ENCODE measurements at regions not wholly inside any gene's neighbourhood (a gene's known extent, or its start where the extent isn't known, plus 50 kb on each side); places are given as distances from the start of the nearest gene placed in this dataset.

DNA sequence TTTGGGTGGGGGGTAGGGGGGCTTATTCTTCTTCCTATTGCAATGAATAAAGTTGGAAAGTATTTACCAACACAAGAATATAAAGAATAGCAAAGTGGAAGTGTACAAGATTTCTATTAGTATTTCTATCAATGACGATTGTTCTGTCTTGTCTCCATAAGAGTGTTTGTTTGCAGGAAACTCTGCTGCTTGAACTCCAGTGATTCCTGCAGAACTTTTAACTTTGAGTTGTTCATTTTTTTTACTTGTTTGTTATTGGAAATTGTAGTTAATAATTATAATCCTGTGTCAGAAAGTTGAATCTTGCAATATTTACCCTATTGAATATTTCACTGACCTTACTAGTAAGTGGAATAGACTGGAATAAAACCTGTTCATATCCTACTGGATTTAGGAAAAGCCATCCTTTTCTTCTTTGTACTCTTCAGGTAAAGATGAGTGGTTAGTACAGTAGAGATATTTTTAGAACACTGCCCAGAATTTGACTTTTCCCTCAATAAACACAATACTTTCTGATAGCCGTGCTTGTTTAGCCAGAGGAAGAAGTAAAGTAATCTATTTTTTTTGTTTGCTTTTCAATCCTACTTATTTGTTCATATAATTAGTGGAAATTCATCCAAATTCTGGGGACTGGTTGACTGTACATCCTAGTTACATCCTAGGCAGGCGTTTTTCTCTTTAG is 340.4 kb downstream of the TENT4A start:
- Mint-ChIP-seq H3K36me3 (no peaks in the 10 kb centered on the region), H3K27me3 (ENCODE audit: low read depth in 2 of 2) (no peaks in the 10 kb centered on the region), H3K9me3 (peaks cover 4% of the 10 kb centered on the region in 2 donors), H3K4me3 (no peak overlapping the region), H3K4me1 (no peaks in the 10 kb centered on the region), H3K27ac (no peak overlapping the region)
- TF ChIP-seq, protein P1, sequence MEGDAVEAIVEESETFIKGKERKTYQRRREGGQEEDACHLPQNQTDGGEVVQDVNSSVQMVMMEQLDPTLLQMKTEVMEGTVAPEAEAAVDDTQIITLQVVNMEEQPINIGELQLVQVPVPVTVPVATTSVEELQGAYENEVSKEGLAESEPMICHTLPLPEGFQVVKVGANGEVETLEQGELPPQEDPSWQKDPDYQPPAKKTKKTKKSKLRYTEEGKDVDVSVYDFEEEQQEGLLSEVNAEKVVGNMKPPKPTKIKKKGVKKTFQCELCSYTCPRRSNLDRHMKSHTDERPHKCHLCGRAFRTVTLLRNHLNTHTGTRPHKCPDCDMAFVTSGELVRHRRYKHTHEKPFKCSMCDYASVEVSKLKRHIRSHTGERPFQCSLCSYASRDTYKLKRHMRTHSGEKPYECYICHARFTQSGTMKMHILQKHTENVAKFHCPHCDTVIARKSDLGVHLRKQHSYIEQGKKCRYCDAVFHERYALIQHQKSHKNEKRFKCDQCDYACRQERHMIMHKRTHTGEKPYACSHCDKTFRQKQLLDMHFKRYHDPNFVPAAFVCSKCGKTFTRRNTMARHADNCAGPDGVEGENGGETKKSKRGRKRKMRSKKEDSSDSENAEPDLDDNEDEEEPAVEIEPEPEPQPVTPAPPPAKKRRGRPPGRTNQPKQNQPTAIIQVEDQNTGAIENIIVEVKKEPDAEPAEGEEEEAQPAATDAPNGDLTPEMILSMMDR (IDR thresholded peaks at IDR 0.05) = no peak
- H3K27ac ChIP-seq (ENCODE audit: low read length) = no peak overlapping the region
- no peaks in the 10 kb centered on the region for H3K9me3 ChIP-seq (ENCODE audit: control insufficient read depth, insufficient read depth, low read length)
- no peaks in the 10 kb centered on the region for H3K4me1 ChIP-seq (ENCODE audit: control insufficient read depth, insufficient read depth, low read length)
- ATAC-seq (no peak), DNase-seq (no peak)
- intact Hi-C loops (cut with micrococcal nuclease) = no loop called here
- H3K4me3 ChIP-seq (ENCODE audit: low read length) = no peak overlapping the region
- no peaks in the 10 kb centered on the region for H3K36me3 ChIP-seq (ENCODE audit: control insufficient read depth, insufficient read depth, low read length)
- H3K27me3 ChIP-seq (ENCODE audit: control insufficient read depth, insufficient read depth, low read length) = no peaks in the 10 kb centered on the region
- 87% methylated on average over 1 of the region's 3 CpGs for WGBS (ENCODE audit: insufficient coverage)

DNA sequence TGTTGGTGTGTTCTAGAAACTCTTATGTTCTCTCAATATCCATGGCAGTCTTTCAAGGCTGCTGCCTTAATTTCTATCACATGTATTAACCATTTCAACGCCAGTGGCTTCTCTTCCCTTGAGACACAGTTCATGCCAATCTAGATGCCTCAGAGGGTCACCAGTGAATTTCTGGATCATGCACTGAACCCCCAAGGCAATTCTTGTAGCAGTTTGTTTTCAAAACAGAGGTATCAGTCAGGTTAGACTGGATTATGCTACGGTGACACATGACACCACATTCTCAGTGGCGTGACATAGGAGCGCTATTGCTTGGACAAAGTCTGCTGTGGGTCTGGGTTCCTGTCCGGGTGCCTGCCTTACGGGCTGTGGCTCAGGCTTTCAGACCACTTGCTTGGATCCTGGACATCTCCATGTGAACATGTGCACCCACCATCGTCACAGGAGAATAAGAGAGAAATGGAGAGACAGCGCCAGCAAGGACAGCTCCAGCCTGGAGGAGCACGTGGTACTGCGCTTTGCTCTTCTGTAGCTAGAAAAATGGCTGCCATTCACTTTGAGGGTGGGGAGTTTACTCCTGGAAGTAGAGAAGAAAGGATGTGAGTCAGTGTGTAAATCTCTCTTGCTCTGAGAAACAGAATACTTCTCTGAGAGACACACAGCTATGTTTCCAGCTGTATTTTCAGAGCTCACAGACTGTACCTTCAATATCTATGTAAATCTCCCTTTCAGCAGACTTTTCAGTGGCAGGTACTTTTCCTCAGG is 329.3 kb upstream of the ADCY2 start:
- H3K4me1 Mint-ChIP-seq = no peaks in the 10 kb centered on the region
- no peak overlapping the region for H3K27ac ChIP-seq (ENCODE audit: low read length)
- H3K4me3 Mint-ChIP-seq = no peak overlapping the region
- no peaks in the 10 kb centered on the region for H3K27me3 ChIP-seq (ENCODE audit: control insufficient read depth, insufficient read depth, low read length)
- H3K4me3 ChIP-seq (ENCODE audit: low read length) = no peak overlapping the region
- DNase-seq = no peak
- TF ChIP-seq, protein P1 (IDR thresholded peaks at IDR 0.05) = no peak
- no peaks in the 10 kb centered on the region for H3K27me3 Mint-ChIP-seq (ENCODE audit: low read depth in 2 of 2)
- no peaks in the 10 kb centered on the region for H3K4me1 ChIP-seq (ENCODE audit: control insufficient read depth, insufficient read depth, low read length)
- 77% methylated on average over 10 of the region's 10 CpGs for WGBS (ENCODE audit: insufficient coverage)
- no peaks in the 10 kb centered on the region for H3K36me3 Mint-ChIP-seq
- H3K9me3 Mint-ChIP-seq = peaks cover 0 to 6% of the 10 kb centered on the region in 2 donors
- no peaks in the 10 kb centered on the region for H3K36me3 ChIP-seq (ENCODE audit: control insufficient read depth, insufficient read depth, low read length)
- ATAC-seq = no peak
- H3K27ac Mint-ChIP-seq = no peak overlapping the region
- intact Hi-C loops (cut with micrococcal nuclease) = no loop called here
- H3K9me3 ChIP-seq (ENCODE audit: control insufficient read depth, insufficient read depth, low read length) = no peaks in the 10 kb centered on the region

DNA sequence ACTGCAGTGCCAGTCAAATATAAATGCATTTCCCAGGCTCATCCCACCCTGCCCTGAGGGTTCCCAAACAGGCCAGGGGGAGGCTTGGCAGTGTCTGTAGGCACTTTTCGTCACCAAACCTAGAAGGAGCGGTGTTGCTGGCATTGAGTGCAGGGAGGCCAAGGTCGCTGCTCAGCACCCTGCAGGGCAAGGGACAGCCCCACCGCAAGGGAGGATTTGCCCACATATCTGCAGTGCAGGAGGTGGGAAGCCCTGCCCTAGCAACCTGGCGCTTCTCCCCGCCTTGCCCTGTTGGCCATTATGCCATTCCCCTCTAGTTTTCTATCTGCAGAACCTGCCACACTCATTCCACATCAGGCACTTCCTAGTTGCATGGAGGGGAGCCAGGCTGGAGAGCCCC is 327.8 kb upstream of the ADCY2 start:
- Mint-ChIP-seq H3K4me3 (no peak overlapping the region), H3K27me3 (ENCODE audit: low read depth in 2 of 2) (no peaks in the 10 kb centered on the region), H3K9me3 (peaks cover 3% of the 10 kb centered on the region in 2 donors), H3K36me3 (no peaks in the 10 kb centered on the region), H3K27ac (no peak overlapping the region), H3K4me1 (no peaks in the 10 kb centered on the region)
- H3K4me3 ChIP-seq (ENCODE audit: low read length) = no peak overlapping the region
- intact Hi-C loops (cut with micrococcal nuclease) = no loop called here
- H3K27me3 ChIP-seq (ENCODE audit: control insufficient read depth, insufficient read depth, low read length) = no peaks in the 10 kb centered on the region
- H3K4me1 ChIP-seq (ENCODE audit: control insufficient read depth, insufficient read depth, low read length) = no peaks in the 10 kb centered on the region
- DNase-seq (no peak), ATAC-seq (no peak)
- no peaks in the 10 kb centered on the region for H3K36me3 ChIP-seq (ENCODE audit: control insufficient read depth, insufficient read depth, low read length)
- H3K9me3 ChIP-seq (ENCODE audit: control insufficient read depth, insufficient read depth, low read length) = no peaks in the 10 kb centered on the region
- TF ChIP-seq, protein P1 (IDR thresholded peaks at IDR 0.05) = no peak
- H3K27ac ChIP-seq (ENCODE audit: low read length) = no peak overlapping the region
- WGBS (ENCODE audit: insufficient coverage) = 94% methylated on average over 6 of the region's 6 CpGs
